MM.1S (cell line): ENCODE measurements at regions not wholly inside any gene's neighbourhood (a gene's known extent, or its start where the extent isn't known, plus 50 kb on each side); places are given as distances from the start of the nearest gene placed in this dataset.
"Not testable (repeated sequence)": the region's sequence is repeated elsewhere in the genome, so short reads cannot be mapped to it uniquely, and the experiment has no call there.

Source experiments
- CTCF ChIP-seq: fragments of 300-600 bp; sonication (generic); IDR thresholded peaks from 2 replicates; pipeline ENCODE4 v1.5.1; 2016; ENCODE audit warnings: antibody characterized with exemption, low read length, mixed read lengths
- EZH2 ChIP-seq: fragments of 300-600 bp; sonication (generic); optimal IDR thresholded peaks from 2 replicates; pipeline ENCODE3; 2017; ENCODE audit warnings: low read depth, mild to moderate bottlenecking, antibody characterized with exemption, low read length, mixed read lengths
- EZH2phosphoT487 ChIP-seq: fragments of 300-600 bp; sonication (generic); IDR thresholded peaks from 2 replicates; pipeline ENCODE4 v1.6.1; 2018; ENCODE audit warnings: antibody characterized with exemption, low read length

DNA sequence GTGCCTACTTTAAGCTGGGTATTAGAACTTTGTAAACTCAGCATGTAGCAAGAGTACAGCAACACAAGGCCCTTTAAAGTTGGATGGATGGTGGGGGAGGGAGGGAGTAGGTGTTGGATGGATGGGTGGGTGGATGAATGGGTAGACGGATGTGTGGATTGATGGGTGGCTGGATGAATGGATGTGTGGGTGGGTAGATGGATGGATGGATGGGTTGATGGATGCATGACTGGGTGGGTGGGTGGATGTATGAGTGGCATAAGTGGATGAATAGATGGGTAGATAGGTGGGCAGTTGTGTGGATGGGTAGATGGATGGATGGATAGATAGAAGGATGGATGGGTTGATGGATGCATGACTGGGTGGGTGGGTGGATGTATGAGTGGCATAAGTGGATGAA is 209.8 kb downstream of the NPIPB11 start:
- not testable (repeated sequence) for TF ChIP-seq CTCF, EZH2, EZH2phosphoT487
